HPDE6-E6E7 (cell line): ENCODE measurements at regions not wholly inside any gene's neighbourhood (a gene's known extent, or its start where the extent isn't known, plus 50 kb on each side); places are given as distances from the start of the nearest gene placed in this dataset.

Experiments used
- DNase-seq: peaks from one replicate; pipeline ENCODE4 v3.0.0; 2011; ENCODE audit warnings: missing footprints; ENCODE audit errors: extremely low spot score

GRCh38 chr2:195498176-195498575 lies 158.8 kb upstream of the SLC39A10 start:
- peak; percentile 13 for DNase-seq

- no peak for DNase-seq
Measured at GRCh38 chr2:195496991-195497390, 160.0 kb upstream of the SLC39A10 start.

- no peak for DNase-seq
Measured at GRCh38 chr2:195495966-195496365, 161.1 kb upstream of the SLC39A10 start.

GRCh38 chr2:195495351-195495750 lies 161.7 kb upstream of the SLC39A10 start:
- DNase-seq, result no peak

DNA sequence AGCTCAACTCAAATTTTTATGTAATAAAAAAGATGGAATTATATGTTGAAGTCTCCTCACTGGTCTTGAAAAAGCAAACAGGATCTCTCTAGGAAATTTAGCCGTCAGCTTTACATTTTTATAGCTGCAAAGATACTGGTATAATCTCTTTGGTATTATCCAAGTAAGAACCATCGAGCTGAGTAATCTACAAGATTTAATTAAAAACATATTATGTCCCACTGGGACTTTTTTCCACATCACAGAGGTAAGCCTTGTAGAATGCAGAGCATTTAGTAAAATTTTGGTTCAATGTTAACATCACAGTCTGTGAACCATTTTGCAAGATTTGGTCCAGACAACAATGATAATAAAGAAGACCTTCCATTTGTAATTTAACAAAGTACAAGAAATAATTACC lies 162.6 kb upstream of the SLC39A10 start:
- DNase-seq, result no peak

GRCh38 chr2:195493416-195493815 lies 163.6 kb upstream of the SLC39A10 start:
- no peak for DNase-seq

DNA sequence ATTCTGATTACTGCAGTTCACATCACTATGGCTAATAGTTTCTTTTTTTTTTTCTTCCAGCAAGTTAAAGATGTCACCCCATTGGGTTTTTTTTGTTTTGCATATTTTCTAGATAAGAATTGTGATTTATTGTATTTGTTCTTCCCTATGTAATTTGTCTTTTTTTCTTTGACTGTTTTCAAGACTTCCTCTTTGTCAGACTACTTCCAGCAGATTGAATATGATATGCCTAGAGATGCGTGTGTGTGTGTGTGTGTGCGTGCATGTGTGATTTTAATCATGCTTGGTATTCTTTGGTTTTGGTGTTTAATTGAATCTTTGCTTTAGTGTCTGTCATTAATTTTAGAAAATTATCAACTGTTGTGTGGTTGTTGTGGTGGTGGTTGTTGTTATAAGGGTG lies 166.7 kb upstream of the SLC39A10 start:
- no peak for DNase-seq

DNA sequence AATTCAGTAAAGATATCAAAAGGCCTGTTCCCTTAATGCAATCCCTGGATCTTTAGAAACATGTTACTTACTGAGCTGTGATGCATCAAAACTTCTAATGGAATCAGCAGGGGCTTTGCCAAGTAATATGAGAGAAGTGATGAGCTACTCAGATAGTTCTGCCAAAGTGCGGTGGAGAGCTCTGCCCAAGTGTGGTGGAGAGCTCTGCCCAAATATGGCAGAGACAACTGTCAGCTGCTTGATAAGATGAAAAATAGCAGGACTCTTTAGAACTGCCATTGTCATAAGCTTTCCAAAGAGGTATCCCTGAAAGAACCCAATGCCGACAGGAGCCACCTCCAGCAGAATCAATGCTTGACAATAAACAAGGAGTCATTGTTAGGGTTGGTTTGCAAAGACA lies 167.9 kb upstream of the SLC39A10 start:
- DNase-seq, result no peak

DNA sequence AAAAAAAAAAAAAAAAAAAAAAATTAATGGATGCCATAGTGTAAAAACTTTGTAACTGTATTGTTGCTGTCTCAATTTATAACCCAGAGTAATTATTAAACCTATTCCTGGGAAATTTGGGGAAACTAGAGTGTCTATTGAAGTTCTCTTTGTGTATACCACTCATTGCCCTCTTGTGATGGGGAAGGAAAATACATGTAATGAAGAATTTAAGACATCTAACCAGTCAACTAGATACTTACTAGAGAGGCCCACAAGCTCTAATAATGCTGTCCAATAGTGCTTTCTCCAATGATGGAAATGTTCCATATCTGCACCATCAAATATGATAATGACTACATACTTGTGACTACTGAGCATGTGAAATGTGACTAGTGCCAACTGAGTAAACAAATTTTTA lies 168.5 kb upstream of the SLC39A10 start:
- no peak for DNase-seq

GRCh38 chr2:195486987-195487644 lies 169.9 kb upstream of the SLC39A10 start:
- DNase-seq, result peak; percentile 40

DNA sequence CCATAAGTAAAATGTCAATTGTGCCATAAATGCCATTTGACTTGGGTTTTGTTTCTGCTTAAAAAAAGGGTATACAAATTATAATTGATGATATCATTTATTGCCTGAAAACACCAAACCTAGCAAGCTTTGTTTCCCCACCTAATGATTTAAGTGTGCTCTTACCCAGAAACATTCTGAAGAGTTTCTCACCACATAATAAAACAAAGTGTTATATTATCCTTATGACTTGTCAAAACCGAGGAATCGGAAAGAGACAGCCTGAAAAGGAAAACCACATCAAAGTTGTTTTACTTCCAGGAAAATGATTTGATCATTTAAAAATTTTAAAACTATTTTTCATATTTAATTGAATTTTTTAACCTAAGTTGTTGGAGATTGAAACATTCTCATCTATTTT lies 170.5 kb upstream of the SLC39A10 start:
- no peak for DNase-seq

- DNase-seq, result no peak
Measured at GRCh38 chr2:195482010-195482409, 175.0 kb upstream of the SLC39A10 start.

- DNase-seq, result no peak
Measured at GRCh38 chr2:195480121-195480520, 176.9 kb upstream of the SLC39A10 start.

GRCh38 chr2:195479407-195479806 lies 177.6 kb upstream of the SLC39A10 start:
- no peak for DNase-seq

DNA sequence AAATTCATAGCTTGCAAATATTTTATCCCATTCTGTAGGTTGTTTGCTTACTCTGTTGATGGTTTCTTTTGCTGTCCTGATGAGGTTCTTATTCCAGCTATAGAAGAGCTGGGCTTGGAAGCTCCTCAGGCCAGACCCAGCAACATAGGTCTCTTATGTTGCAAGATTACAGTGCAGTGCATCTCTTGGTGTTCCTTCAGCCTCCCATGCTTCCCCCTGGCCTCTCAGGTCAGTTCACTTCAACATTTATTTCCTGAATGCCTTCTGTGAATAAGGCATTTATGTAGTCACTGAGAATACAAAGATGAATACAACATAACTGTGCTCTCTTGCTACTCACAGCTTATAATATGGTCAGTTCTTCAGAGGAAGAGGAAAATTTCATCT lies 179.0 kb upstream of the SLC39A10 start:
- no peak for DNase-seq

- no peak for DNase-seq
Measured at GRCh38 chr2:195477248-195477995, 179.6 kb upstream of the SLC39A10 start.

- no peak for DNase-seq
Measured at GRCh38 chr2:195475336-195475735, 181.7 kb upstream of the SLC39A10 start.

GRCh38 chr2:195473862-195474261 lies 183.2 kb upstream of the SLC39A10 start:
- DNase-seq, result no peak

DNA sequence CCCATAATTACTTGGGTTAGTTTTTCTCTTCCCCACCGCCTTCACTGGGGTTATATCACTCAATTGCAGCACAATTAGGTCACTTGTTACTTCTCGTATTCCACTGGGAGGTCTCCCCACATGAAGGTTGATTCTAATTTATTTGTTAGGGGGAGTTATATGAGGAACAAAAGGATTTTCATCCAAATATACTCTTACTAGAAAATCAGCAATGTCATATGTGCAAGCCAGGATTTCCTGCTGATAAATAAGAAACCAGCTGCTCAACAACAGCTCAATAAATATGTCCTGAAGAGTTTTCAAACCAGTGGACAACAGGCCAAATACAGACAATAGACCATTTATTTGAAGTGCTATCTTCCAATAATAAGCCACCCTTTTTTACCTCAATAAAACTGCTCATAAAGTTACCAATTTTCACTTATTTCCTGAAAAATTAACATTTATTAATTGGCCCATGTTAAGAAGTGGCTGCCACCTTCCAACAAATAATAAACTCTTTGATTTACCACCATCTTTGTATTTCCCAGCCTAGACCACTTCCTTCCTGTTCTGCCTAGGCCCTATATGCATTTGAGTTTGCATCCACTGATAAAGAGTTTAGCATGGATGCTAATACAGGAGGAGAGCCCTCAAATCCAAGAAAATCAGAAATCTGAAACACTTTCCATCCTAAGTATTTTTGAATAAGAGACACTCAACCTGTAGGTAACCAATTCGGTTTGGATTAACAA lies 184.4 kb upstream of the SLC39A10 start:
- DNase-seq, result no peak

DNA sequence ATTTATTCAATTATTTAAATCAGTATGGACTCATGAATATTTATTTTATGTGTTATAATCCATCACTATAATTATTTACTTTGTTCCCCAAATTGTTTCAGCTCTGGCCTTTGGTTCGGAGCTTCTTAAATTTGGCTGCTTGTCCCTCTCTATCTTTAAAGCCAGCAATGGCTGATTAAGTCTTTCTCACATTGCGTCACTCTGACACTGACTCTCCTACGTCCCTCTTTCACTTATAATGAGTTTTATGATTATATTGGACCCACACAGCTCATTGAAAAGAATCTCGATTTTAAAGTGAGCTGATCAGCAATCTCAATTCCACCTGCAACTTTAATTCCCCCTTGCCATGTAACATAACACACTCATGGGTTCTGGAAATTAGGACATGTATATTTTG lies 185.2 kb upstream of the SLC39A10 start:
- no peak for DNase-seq

GRCh38 chr2:195471163-195471562 lies 185.9 kb upstream of the SLC39A10 start:
- DNase-seq, result no peak

DNA sequence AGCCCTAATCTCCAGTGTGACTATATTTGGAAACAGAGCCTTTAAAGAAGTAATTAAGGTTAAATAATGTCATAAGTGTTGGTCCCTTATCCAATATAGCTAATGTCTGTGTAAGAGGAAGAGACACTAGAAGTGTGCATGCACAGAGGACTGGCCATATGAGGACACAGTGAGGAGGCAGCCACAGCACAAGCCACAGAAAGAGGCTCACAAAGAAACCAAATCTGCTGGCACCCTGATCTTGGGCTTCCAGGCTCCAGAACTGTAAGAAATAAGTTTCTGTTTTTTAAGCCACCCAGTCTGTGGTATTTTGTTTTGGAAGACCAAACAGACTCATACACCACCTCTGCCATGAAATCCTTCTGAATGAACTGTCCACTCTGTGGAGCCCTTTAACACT lies 186.4 kb upstream of the SLC39A10 start:
- no peak for DNase-seq

DNA sequence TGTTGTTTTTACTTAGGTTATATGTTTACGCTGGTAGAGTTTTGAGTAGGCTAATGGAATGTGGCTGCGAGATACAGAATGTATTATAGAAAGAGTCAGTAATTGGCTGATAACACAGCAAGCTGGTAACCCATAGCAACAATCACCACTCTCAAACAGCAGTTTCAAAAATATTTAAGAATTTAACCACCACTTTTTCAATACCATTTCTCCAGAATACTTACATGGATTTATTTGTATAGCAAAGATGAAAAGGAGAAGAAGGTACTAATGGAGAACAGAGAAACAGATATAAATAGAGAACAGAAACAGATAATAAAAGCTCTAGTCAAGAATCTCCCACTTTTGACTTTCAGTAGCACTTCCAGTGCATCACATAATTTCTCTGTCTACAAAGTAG lies 188.3 kb upstream of the SLC39A10 start:
- no peak for DNase-seq
